Hepatocyte (in vitro differentiated cells): ENCODE measurements at regions not wholly inside any gene's neighbourhood (a gene's known extent, or its start where the extent isn't known, plus 50 kb on each side); places are given as distances from the start of the nearest gene placed in this dataset.

Experiments
- DNase-seq: peaks from one replicate; pipeline ENCODE4 v3.0.0-alpha.2; 2016; ENCODE audit warnings: low spot score
- H2AFZ ChIP-seq: fragments of 200-600 bp; sonication (generic); 2 replicates; pipeline ENCODE4 v1.6.0; 2016; ENCODE audit warnings: antibody characterized with exemption, mild to moderate bottlenecking
- H3K27ac ChIP-seq: fragments of 200-600 bp; sonication (generic); 2 replicates; pipeline ENCODE4 v1.5.1; 2016; ENCODE audit warnings: mild to moderate bottlenecking
- H3K27me3 ChIP-seq: fragments of 200-600 bp; sonication (generic); 2 replicates; pipeline ENCODE4 v1.6.1; 2016
- H3K36me3 ChIP-seq: fragments of 200-600 bp; sonication (generic); replicated peaks from 2 replicates; pipeline ENCODE4 v1.5.1; 2016; ENCODE audit warnings: low read depth; ENCODE audit not compliant: insufficient read depth
- H3K4me1 ChIP-seq: fragments of 200-600 bp; sonication (generic); 2 replicates; pipeline ENCODE4 v1.5.1; 2016; ENCODE audit warnings: mild to moderate bottlenecking, moderate library complexity; ENCODE audit not compliant: insufficient read depth
- H3K4me2 ChIP-seq: fragments of 200-600 bp; sonication (generic); 2 replicates; pipeline ENCODE4 v1.6.0; 2016
- H3K4me3 ChIP-seq: fragments of 200-600 bp; sonication (generic); 2 replicates; pipeline ENCODE4 v1.5.1; 2016; ENCODE audit warnings: mild to moderate bottlenecking
- H3K79me2 ChIP-seq: fragments of 200-600 bp; sonication (generic); 2 replicates; pipeline ENCODE4 v1.6.0; 2017; ENCODE audit warnings: mild to moderate bottlenecking
- H3K9me2 ChIP-seq: fragments of 200-600 bp; sonication (generic); replicated peaks from 2 replicates; pipeline ENCODE4 v1.6.0; 2017; ENCODE audit warnings: mild to moderate bottlenecking; ENCODE audit not compliant: insufficient read depth
- H3K9me3 ChIP-seq: fragments of 200-600 bp; sonication (generic); 2 replicates; pipeline ENCODE4 v1.5.1; 2016; ENCODE audit warnings: low read depth, mild to moderate bottlenecking
- H4K20me1 ChIP-seq: fragments of 200-600 bp; sonication (generic); 2 replicates; pipeline ENCODE4 v1.6.0; 2016; ENCODE audit warnings: mild to moderate bottlenecking; ENCODE audit not compliant: insufficient read depth, poor library complexity, severe bottlenecking
- CTCF ChIP-seq: fragments of 200-600 bp; sonication (generic); IDR thresholded peaks from 2 replicates; pipeline ENCODE4 v1.5.1; 2016; ENCODE audit warnings: antibody characterized with exemption, mild to moderate bottlenecking; ENCODE audit not compliant: poor library complexity
- EZH2 ChIP-seq: fragments of 200-600 bp; sonication (generic); IDR thresholded peaks from 2 replicates; pipeline ENCODE4 v1.6.1; 2016; ENCODE audit warnings: antibody characterized with exemption, mild to moderate bottlenecking, borderline replicate concordance
- EZH2phosphoT487 ChIP-seq: fragments of 200-600 bp; sonication (generic); IDR thresholded peaks from one replicate; pipeline ENCODE4 v1.6.1; 2018; ENCODE audit warnings: antibody characterized with exemption, mild to moderate bottlenecking, low read depth, moderate library complexity; ENCODE audit not compliant: unreplicated experiment, severe bottlenecking
- WGBS: methylation state at CpG from one replicate; pipeline ENCODE4 v1.1.6; 2016; ENCODE audit warnings: low lambda C conversion rate; ENCODE audit errors: missing lambda C conversion rate; 5-methylcytosine and 5-hydroxymethylcytosine counted together

GRCh38 chr6:103538381-103538780 is 1321.3 kb downstream of the HACE1 start:
- DNase-seq = no peak
- H3K27me3 ChIP-seq = no peaks in the 10 kb centered on the region
- H3K36me3 ChIP-seq = no peaks in the 10 kb centered on the region
- TF ChIP-seq CTCF = no peak
- no peak for TF ChIP-seq EZH2phosphoT487
- TF ChIP-seq EZH2 = no peak
- no peaks in the 10 kb centered on the region for H3K9me2 ChIP-seq
- 63% methylated on average over 1 of the region's 1 CpG for WGBS
- H3K27ac ChIP-seq = no peak overlapping the region
- H3K4me3 ChIP-seq = no peak overlapping the region
- no peaks in the 10 kb centered on the region for H4K20me1 ChIP-seq
- H3K79me2 ChIP-seq = no peaks in the 10 kb centered on the region
- no peaks in the 10 kb centered on the region for H3K4me1 ChIP-seq
- H2AFZ ChIP-seq = no peak overlapping the region
- no peaks in the 10 kb centered on the region for H3K9me3 ChIP-seq
- H3K4me2 ChIP-seq = no peak overlapping the region

- Histone ChIP-seq H3K79me2 (no peaks in the 10 kb centered on the region), H4K20me1 (no peaks in the 10 kb centered on the region), H3K36me3 (no peaks in the 10 kb centered on the region), H2AFZ (no peak overlapping the region), H3K4me2 (no peak overlapping the region), H3K9me3 (no peaks in the 10 kb centered on the region), H3K9me2 (no peaks in the 10 kb centered on the region), H3K4me1 (no peaks in the 10 kb centered on the region), H3K27ac (no peak overlapping the region), H3K27me3 (no peaks in the 10 kb centered on the region), H3K4me3 (no peak overlapping the region)
- DNase-seq = no peak
- 70% methylated on average over 2 of the region's 2 CpGs for WGBS
- TF ChIP-seq CTCF (no peak), EZH2 (no peak), EZH2phosphoT487 (no peak)
Measured at GRCh38 chr6:103534814-103535213, 1324.9 kb downstream of the HACE1 start.

- H3K4me1 ChIP-seq = no peaks in the 10 kb centered on the region
- H3K36me3 ChIP-seq = no peaks in the 10 kb centered on the region
- no peaks in the 10 kb centered on the region for H3K9me3 ChIP-seq
- H3K27me3 ChIP-seq = no peaks in the 10 kb centered on the region
- H3K27ac ChIP-seq = no peak overlapping the region
- TF ChIP-seq EZH2 (no peak), EZH2phosphoT487 (no peak), CTCF (no peak)
- no peak for DNase-seq
- WGBS = 79% methylated on average over 1 of the region's 1 CpG
- H3K4me3 ChIP-seq = no peak overlapping the region
- no peaks in the 10 kb centered on the region for H3K9me2 ChIP-seq
- no peak overlapping the region for H3K4me2 ChIP-seq
- H4K20me1 ChIP-seq = no peaks in the 10 kb centered on the region
- no peak overlapping the region for H2AFZ ChIP-seq
- no peaks in the 10 kb centered on the region for H3K79me2 ChIP-seq
Measured at GRCh38 chr6:103534095-103534494, 1325.6 kb downstream of the HACE1 start.

GRCh38 chr6:103522045-103522444 is 1337.7 kb downstream of the HACE1 start:
- H4K20me1 ChIP-seq = no peaks in the 10 kb centered on the region
- no peaks in the 10 kb centered on the region for H3K79me2 ChIP-seq
- no peaks in the 10 kb centered on the region for H3K9me3 ChIP-seq
- TF ChIP-seq CTCF = no peak
- no peak for TF ChIP-seq EZH2phosphoT487
- TF ChIP-seq EZH2 = no peak
- 92% methylated on average over 7 of the region's 8 CpGs for WGBS
- H3K36me3 ChIP-seq = no peaks in the 10 kb centered on the region
- no peak overlapping the region for H3K27ac ChIP-seq
- no peaks in the 10 kb centered on the region for H3K27me3 ChIP-seq
- H2AFZ ChIP-seq = no peak overlapping the region
- no peak overlapping the region for H3K4me3 ChIP-seq
- H3K4me2 ChIP-seq = no peak overlapping the region
- H3K4me1 ChIP-seq = no peaks in the 10 kb centered on the region
- DNase-seq = no peak
- no peaks in the 10 kb centered on the region for H3K9me2 ChIP-seq
